Activated gamma-delta T cell treated with Interleukin-2 at 50 U/mL for 16 hours (primary cell): ENCODE measurements at regions not wholly inside any gene's neighbourhood (a gene's known extent, or its start where the extent isn't known, plus 50 kb on each side); places are given as distances from the start of the nearest gene placed in this dataset.
"Not testable (repeated sequence)": the region's sequence is repeated elsewhere in the genome, so short reads cannot be mapped to it uniquely, and the experiment has no call there.

ENCODE experiments used
- DNase-seq: peaks from one replicate; pipeline ENCODE4 v3.0.0-alpha.2; 2020

DNA sequence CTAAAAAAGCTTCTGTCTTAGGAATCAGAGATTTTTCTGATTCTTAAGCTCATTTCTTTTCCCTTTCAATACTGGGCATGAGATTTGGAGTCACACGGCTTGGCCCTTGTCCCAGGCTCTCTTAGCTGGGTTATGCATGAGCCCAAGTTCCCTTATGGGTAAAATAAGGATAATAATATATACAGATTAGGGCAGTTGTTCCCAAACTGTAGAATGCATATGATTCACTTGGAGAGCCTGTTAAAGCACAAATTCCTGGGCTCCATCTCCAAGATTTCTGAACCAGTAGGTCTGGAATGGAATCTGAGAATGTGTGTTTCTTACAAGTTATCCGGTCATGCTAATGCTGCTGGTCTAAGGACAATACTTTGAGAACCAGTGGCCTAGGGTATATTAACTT lies 154.0 kb downstream of the REEP3 start:
- DNase-seq = no peak

DNA sequence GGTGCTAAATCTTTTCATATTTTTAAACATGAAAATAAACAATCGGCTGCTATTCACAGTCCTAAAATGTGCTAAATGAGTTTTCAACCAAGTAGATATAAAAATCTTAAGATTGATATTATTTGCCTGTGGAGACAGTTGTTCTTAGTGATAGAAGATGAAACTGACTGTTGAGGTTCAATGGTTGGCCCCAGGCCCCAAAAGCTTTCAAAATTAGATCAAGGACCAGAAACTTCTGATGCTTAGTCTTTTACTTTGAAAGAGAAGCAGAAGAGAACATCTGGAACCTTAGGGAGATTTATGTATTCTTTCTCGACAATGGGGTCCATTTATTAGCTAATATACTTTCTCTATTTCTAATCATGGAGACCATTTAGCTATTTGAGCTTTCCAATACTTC lies 155.8 kb downstream of the REEP3 start:
- DNase-seq = no peak

DNA sequence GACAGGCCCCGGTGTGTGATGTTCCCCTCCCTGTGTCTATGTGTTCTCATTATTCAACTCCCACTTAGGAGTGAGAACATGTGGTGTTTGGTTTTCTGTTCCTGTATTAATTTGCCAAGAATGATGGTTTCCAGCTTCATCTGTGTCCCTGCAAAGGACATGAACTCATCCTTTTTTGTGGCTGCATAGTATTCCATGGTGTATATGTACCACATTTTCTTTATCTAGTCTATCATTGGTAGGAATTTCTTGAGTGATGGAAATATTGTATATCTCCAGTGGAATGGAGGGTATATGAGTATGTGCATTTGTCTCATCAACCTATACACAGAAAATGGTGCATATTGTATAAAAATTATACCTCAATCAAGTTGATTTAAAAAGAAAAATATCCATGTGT lies 159.3 kb downstream of the REEP3 start:
- not testable (repeated sequence) for DNase-seq

DNA sequence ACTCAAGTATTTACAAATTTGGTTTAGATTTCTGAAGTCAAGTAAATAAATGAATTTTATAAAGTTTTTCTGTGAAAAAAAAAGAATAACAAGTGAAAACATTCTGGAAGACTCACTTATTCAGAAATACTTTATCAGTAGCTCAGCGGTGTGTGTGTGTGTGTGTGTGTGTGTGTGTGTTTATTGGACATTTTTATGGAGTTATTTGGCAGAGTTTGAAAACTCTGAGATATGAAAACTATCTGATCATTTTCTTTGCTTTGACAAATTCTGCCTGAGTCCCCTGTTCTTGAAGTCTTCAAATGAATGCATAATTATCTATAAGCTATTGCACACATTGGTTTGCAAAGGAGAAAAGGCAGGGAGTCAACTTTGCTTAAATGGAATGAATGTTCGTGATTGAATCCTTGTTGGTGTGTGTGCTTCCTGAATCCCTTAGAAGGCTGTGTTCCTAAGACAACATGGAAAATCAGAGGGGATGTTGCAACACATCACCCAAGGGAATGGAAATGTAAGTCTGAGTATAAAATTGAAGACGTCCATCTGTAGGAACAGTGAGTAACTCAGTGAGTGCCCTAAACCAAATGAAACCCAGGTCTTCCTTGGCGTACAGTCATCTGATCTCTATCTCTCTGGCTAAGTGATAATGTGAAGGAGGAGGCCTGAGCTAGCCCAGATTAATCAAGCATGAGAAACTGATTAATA lies 160.9 kb downstream of the REEP3 start:
- DNase-seq = no peak

DNA sequence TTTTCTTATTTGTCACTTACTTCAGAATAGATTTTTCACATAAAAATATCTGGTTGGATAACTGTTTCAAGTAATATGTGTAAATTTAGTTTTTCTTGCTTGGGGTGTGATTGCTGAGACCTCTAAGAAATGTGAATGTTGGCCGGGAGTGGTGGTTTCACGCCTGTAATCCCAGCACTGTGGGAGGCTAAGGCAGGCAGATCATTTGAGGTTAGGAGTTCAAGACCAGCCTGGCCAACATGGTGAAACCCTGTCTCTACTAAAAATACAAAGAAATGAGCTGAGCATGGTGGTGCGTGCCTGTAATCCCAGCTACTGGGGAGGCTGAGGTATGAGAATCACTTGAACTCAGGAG lies 161.5 kb downstream of the REEP3 start:
- DNase-seq = not testable (repeated sequence)

DNA sequence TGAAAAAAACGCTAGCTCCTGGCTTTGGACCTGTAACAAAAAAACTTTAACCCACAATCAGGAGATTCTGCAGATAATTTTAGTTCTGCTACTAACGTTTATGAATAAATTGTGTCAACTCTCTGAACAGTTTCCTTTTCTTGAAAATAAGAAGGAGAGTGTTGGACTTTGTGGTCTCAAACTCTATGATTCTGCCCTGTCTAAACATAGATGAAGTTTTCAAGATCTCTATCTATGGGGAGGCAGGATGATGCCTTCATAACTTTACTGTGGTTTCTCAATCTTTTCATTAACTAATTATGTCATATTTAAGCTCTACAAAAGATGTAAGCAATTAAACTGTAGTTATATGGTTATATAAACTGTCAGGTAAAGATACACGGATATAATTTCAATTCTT lies 162.0 kb downstream of the REEP3 start:
- DNase-seq = no peak

DNA sequence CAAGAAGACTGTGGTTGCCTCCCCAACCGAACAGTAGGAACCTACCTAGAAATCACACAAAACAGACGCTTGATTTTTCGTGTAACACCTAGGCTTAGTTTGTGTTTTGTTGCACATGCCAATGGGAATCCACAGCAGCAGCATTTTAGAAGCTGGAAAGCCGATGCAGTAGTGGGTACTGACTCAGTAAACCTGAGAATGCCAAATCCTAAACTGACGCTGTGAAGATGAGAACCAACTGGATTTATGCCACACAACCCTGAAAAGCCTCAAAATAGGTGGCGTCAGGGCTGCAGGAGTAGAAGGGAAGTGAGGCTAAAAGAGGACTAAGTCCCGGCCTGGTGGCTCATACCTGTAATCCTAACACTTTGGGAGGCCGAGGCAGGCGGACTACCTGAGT lies 162.5 kb downstream of the REEP3 start:
- no peak for DNase-seq

DNA sequence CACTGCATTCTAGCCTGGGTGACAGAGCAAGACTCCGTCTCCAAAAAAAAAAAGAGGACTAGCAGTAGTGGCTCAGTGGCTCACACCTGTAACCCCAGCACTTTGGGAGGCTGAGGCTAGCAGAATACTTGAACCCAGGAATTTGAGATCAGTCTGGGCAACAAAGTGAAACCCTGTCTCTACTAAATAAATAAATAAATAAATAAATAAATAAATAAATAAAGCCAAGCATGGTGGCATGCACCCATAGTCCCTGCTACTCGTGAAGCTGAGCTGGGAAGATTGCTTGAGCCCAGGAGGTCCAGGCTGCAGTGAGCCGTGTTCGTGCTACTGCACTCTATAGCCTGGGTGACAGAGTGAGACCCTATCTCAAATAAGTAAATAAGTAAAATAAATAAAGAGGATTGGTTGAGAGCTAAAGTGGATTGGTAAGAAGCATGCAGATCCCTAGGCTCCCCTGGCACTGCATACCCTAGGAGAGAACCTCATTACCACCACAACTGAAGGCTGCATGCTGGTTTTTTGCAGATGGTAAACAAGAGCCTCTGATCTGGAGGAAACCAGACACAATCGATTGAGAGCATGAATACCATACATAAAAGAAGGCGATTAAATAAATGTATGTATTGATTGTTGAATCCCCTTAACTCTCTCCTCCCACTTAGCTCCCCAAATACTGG lies 163.2 kb downstream of the REEP3 start:
- no peak for DNase-seq

DNA sequence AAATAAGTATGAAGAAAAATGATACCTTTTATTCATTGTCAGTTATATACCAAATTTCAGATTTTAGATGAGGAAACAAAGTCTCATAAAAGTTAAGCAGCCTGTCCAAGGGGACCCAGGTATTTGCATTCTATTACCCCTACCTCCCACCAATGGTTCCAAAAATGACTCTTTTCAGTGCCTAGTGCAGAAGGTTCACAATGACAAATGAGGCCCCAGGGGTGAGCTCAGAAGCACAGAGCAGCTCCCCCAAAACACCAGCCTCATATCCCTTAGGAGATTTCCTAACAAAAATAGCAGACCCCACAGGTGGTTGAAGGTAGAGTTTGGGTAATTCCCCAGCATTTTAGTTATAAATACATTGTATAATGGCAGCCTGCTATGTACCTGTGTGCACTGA lies 168.6 kb downstream of the REEP3 start:
- no peak for DNase-seq

DNA sequence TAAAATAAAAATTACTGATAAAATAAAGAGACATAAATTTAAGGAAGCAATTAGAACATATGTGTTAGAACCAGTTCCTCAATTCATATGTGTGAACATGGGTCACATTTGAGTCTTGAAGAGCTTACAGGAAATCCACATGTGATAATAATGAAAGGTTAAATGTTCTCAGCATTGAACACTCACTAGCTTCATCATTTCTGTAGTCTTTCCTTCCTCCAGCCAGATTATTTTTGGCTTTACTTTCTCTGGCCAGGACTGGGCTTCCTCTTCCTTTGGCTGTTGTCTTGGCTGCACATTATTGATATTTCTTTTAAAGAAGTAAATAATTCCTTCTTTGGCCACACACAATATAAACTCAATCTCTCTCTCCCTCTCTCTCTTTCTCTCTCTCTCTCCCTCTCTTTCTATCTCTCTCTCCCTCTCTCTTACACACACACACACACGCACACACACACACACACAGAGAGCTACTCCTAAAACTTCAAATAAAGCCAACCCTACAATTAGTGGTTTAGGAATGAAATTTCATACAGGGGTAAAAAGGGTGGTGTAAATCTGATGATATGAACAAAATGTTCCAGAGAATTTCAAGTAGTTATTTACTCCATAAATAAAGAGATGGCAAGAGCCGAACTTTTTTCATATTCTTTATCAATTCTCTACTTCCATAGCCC lies 171.2 kb downstream of the REEP3 start:
- DNase-seq = no peak

DNA sequence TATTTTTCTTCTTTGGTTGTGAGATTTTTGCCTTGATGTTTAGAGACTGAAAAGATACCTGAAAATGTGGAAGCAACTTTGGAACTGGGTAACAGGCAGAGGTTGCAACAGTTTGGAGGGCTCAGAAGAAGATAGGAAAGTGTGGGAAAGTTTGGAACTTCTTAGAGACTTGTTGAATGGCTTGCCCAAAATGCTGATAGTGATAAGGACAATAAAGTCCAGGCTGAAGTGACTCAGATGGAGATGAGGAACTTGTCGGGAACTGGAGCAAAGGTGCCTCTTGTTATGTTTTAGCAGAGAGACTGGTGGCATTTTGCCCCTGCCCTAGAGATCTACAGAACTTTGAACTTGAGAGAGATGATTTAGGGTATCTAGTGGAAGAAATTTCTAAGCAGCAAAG lies 171.8 kb downstream of the REEP3 start:
- DNase-seq = not testable (repeated sequence)

DNA sequence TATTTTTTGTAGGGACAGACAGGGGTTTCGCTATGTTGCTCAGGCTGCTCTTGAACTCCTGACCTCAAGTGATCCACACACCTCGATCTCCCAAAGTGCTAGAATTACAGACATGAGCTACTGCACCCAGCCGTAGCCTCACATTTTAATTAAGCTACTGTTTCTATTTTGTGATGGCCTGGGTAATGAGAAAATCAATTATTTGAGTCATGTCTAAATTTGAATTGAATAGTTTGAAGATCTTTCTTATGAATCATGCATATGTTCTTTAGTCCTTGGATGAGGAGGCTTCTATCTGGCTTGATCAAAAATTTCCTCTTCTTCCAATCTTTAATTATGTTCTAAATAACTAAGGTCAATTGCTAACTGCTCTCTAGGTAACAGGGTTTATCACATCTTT lies 175.0 kb downstream of the REEP3 start:
- no peak for DNase-seq

DNA sequence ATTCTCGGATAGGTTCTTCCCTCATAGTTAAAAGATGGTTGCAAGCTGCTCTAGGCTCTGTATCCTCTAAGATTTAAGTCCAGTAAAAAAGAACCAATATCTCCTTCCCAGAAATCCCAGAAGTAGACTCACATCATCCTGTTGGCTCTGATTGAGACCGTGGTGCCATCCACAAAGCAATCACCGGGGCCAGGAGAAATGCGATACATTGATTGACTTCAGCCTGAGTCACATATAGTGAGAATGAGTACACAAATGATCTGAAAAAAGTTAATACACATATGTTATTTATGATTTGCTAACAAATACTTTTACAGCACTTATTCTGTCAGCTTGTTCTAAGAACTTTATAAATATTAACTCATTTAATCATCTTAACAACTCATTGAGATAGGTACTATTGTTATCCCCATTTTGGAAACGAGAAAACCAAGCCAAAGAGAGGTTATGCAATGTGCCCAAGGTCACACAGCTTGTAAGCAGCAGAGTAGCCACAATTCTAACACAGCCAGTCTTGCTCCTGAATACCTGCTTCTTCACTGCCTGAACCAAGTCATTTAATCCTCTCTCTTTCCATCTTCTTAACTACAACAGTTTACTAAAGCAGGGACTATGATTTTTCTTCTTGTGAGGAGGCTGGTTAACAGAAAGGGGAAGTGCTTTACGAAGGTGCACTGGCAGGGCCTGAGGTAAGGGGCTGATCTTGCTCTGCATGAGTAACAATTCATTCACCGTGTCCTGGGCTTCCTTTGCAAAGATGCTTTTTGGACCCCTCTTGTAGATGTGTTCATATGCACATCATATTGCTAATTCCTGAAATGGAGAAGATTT lies 177.0 kb downstream of the REEP3 start:
- no peak for DNase-seq

DNA sequence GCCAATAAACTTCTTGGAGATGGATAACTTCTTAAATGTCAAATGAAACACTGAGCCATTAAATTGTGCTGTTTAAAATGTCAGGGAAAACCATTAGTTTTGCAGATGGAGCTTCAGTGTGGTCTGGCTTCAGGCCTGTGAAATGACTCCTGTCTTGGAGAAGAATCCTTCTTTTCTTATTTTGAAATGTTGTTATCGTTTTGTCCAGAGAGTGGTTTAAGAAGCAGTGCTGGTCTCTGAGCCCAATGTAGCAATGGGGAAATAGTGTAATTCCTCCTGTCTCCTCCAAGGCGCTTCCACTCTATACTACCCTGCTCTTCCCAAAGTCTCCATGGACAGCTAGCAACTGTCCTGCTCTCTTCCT lies 177.6 kb downstream of the REEP3 start:
- DNase-seq = no peak

DNA sequence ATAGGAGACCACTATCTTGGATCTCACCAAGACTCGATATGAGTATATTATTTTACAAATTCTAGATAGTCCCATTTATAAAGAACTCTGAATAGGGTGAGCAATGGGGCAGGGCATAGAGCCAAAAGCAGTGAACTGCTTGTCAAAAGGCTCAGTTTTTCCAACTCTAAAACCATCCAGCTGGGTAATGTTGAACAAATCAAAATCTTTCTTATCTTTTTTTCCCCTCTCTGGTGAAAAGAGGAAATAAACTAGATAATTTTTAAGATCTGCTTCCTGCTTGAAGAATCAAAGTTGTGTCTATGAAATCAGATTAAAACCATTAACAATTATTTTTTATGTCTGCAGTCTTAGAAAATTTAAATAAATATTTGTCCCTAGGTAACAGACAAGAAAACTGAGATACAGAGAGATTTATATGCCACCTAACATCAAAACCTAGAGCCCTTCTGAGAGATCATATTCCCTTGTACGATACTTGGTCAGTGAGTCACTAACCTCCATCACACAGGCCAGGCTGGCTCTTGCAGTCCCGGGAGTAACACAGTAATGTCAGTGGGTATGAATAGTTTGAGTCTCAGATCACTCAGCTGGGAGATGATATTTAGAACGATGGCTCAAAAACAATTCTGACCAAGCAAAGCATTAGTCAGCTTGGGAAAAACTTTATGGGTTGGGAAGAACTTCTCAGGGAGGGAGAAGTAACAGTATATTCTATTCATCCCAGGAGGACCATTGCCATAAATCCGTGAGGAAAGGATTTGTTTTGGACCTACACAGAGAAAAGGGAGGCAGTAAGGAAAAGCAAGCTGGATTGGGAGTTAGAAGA lies 178.8 kb downstream of the REEP3 start:
- no peak for DNase-seq

DNA sequence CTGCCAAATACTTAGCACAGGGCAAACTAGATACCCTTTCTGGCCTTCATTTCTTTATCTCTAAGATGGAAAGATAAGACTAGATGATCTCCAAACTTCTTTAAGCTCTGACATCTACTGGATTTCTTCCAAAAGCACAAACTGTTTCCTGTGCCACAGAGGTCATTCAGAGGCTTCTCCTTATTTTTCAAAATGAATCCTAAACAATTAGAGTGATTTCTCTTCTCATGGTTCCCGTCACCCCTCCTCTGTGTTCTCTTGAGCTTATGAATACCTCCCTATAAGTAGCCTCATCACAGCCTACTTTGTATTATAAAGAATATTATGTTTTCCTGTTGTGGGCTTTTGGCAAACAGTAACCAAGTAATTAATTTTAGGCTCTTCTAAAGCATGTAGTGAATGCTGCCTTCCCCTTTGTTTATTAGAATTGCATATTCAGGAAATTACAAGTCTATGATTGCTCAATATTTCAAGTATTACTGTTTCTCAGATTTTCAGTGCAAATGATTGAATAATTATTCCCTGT lies 179.5 kb downstream of the REEP3 start:
- DNase-seq = no peak

DNA sequence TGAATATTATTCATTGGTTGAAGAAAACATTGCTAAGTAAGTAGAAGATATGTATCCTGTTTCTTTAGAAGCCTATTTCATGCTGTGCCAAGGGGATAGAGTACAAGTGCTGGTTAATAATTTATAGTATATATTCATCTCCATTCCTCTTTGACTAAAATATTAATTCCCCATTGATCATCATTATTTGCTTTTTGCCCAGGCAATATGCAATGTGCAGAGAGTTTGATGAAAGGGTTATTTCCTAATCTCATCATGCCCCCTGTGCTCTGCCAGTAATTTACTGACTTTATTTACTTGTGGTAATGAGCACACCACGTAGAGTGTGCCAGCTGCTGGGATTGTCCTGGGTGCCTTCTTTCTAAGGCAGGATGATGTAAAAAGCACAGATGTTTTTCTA lies 180.9 kb downstream of the REEP3 start:
- no peak for DNase-seq

DNA sequence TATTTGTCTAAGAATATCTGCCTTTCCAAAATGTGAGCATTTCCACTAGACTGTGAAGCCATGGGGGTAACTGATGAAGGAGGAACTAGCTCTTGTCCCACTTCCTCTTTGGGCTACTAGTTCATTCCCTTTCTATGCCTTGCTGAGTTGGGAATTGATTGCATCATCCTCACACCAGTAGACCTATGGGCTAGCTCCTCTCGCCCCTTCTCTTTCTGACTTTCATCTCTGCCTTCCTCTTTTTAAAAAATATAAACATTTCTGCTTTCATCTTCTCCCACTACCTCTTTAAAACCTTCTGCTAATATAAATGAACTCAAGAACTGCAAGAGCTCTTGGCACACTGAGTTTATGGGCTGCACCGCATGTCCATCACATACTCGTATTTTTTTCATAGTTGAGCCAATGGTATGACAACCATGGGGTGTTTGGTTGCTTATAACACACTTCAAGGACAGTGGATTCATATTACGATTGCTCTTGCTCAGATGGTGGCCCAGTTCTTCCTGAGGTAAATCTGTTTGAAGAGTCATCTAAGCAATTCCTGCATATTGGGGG lies 182.0 kb downstream of the REEP3 start:
- DNase-seq = no peak

DNA sequence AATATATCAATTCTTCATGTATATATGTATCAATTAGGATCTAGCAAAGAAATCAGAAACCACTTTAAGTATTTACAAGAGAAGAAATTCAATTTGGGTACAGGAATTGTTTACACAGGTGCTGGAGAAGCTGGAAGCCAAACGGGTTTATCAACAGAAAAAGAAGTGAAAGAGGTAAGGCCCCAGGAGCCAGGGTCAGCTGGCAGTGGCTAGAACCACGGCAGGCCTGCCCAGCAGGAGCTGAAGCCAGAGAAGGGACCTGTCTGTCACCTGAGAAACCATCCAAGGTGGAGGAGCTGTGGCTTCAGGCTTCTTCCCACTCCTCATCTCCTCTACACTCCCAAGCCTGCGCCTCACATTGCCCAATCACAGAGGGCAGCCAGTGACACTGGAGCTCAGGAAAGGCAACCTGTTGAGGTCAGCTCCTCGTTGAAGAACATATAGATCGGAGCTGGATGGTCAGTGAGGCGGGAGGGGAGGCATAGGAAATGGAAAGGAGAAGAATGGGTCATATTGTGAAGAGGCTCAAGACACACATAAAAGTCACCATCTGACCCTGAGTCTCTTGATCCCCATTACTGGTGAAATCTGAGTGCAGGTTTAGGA lies 182.6 kb downstream of the REEP3 start:
- no peak for DNase-seq

DNA sequence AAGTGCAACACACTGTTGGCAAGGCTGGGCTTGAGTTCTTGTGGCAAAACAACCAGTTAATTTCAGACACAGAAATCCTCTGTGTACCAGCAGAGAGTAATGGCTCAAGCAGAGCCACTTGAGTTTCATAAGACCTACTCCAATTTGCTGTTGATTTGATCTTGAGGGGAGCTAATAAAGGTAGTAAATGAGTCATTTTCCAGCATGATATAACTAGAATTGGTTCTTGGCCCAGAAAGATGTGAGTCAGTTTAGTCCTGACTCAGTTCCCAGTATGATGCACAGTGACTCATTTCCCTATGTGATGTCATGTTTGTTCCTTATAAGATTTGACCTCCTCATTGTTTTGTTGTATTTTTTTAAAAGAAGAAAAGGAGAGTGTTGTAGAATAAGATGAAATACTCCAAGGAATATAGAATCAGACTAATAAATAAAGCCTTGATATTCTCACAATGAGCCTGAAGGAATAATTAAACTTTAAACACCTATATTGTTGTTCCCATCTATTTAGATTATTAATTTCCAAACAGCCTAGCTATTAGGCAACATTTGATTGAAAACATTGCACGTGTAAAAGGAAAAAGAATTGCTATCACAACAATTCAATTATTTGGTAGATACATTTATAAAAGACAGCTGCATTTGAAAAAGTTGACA lies 186.2 kb downstream of the REEP3 start:
- DNase-seq = no peak

DNA sequence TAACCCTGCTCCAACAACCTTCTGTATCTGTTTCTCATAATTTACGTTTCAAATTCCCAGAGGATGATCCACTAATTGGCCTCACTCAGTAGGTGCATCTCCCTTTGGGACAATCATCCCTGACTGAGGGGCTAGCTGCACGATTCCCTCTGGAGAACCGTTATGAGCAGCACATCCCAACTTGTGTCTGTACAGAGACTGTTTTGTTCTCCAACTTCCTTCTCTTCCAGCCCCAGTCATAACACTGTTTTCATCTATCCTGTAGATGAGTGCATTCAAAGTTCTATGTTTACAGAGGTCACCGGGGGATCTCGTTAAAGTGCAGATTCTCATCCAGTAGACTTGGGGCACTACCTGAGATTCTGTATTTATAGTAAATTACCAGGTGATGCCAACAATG lies 187.2 kb downstream of the REEP3 start:
- DNase-seq = no peak
